Activated CD4-positive, alpha-beta T cell treated with anti-CD3 and anti-CD28 coated beads for 1 hour (primary cell): ENCODE measurements at regions not wholly inside any gene's neighbourhood (a gene's known extent, or its start where the extent isn't known, plus 50 kb on each side); places are given as distances from the start of the nearest gene placed in this dataset.

Experiments
- DNase-seq: peaks from one replicate; pipeline ENCODE4 v3.0.0-alpha.2; 2020

DNA sequence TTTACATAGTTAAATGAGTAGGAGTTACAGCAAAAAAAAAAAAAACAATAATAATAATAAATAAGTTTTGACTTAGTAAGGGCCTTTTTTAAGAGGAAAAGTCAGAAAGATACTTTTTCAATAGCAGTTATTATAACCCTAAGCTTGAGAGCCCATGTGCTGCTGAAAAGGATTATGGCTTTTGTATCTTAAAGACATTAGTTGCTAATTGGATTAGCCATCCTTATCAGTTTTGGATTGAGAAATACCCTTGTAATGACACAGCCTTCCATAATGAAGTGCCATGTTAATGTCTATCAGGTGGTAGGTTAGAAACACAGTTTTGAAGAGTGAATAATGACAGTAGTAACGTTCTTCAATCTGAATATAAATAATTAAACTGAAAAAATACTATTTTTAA is 554.0 kb downstream of the RIT2 start:
- DNase-seq: no peak

DNA sequence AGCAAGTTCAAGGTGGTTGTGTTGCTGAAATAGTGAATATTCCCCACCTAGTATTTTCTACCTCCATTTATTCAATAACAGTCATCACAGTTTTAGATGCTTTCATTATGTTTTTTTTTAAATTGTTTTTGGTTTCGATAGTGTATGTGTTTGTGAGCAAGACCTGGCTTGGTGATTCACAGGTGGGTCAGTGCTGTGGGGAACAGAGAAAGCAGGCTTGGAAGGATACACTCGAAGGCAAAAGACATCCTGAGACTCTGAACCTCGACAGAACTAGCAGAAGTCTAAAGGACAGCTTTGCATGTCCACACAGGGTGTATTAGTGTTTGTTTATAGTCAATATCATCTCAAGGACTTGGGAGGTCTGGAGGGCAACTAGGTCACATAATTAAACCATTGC is 551.5 kb downstream of the RIT2 start:
- DNase-seq: no peak

DNA sequence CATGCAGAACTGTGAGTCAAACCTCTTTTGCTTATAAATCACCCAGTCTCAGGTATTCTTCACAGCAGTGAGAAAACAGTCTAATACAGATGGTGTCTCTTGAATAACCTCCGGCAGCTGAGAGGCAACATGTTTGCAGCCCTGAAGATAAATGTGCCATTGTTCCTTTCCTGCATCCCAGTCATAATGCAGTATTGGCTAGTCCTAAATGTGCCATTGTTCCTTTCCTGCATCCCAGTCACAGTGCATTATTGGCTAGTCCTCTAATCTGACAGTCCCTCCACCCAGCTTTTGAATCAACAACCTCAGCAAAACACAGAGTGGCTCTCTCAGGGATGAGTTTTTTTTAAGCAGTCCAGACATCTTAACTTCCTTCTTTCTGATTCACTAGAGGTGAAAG is 550.7 kb downstream of the RIT2 start:
- no peak for DNase-seq

DNA sequence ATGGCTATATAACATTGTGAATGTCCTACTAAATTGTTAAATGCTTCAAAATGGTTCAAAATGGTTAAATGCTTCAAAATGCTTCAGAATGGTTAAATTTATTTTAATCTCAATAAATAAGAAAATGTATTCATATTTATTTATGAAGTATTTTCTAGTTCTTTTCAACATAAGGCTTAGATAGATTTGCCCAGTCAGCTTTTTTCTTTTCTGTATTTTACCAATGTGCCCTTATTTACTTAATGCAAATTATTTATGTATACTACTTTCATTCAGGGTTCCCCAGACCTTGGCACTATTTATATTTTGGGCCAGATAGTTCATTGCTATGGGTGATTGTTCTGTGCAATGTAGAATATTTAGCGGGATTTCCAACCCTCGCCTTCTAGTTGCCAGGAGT is 546.7 kb downstream of the RIT2 start:
- DNase-seq: no peak

DNA sequence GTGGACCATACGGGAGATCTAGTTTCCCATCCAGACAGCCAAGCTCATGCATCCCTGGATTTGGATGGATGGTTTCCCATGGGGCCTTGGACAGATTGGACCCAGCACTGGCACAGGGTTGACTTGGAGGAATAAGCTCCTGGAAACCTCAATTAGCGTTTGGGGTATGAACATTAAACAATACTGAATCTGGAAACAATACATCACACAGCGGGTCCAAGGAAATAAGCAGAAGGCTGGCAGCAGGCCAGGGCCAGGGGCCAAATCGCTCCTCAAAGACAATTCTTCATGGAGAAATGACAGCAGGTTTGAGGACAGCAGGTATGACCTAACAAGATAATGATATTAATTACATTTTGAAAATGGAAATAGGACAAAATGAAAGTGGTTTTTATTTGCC is 540.6 kb downstream of the RIT2 start:
- DNase-seq: no peak

DNA sequence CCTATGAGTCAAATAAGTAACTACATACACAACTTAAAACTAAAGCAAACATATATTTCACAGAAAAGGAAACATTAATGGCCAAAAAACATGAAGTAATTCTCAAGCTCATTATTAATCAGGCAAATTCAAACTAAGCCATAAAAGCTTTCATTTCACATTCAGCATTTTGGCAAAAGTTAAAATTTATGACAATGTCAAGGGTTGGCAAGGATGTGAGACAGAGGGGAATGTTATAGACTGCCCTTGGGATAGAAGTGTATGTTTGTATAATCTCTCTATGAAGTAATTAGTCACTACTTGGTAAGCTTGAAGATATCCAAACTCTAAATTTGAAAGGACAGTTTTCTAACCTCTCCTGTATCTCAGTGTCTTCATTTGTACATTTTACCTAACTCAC is 539.4 kb downstream of the RIT2 start:
- no peak for DNase-seq

DNA sequence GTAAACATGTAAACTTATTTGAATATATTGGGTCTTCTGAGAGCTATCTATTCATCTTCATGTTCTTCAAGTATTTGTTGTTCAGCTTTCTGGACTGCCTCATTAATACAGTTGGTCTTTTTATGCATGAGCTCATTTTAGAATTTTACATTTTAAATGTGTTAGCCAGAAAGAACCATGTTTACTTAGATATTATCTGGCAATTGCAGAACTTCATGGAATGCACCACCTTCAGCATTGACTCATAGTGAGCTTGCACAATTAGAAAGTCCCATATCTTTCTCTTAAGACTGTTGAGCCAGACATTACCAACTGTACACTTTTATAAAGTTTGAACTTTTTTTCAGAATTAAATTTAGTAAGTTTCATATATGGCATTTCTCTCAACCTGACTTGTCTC is 536.7 kb downstream of the RIT2 start:
- DNase-seq: no peak

DNA sequence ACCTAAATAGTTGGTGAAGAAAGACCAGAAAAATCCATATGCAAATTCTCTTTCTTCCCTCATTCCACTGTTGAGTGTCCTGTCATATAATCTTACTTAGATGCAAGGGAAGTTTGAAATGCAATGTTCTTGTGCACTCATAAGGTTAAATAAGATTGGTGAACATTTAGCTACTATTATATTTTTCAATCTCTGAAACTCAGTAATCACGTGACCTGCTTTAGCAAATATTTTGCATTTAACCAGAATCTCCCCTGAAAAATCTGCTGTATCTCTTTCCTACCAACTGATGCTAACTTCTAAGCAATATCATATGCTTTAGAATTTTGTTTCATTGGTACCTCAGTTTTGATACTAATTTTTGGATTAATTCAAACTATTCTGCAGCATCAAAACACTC is 533.2 kb downstream of the RIT2 start:
- no peak for DNase-seq

DNA sequence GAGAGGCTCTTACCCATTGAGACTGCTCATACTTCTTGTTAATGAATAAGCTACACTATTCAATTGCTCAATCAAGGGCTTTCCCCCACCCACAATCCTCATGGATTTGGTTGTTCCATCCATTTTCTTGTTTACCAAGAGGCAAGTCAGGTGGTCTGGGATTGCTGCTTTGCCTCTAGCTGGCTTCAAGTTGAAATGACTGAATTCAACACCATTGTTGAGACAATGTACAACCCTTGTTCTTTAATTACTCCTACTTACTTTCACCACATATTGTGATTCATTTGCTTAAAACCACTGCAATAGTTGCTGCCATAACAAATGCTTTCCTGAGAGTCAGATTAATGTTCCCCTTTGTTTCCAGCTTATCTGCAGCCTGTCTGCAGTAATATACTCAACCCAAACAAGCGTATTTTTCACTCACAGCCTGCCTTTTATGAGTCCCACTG is 532.2 kb downstream of the RIT2 start:
- no peak for DNase-seq

DNA sequence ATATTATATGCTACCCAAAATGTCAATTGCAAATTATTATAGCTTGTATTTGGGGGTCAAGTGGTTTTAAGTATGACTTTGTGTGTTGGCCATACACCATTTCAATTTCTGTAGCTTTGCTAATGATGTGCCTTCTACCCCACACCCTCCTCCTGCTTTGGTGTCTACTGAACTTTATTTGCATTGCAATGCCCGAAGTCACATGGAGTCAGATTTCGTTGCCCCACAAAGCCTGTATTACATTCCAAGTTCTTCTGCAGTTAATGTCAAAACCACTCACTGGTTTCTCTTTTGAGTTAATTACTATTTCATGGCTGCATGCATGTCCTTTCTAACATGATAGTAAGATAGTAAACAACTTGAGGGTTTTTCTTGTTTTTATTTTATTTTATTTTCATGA is 528.9 kb downstream of the RIT2 start:
- DNase-seq: no peak

DNA sequence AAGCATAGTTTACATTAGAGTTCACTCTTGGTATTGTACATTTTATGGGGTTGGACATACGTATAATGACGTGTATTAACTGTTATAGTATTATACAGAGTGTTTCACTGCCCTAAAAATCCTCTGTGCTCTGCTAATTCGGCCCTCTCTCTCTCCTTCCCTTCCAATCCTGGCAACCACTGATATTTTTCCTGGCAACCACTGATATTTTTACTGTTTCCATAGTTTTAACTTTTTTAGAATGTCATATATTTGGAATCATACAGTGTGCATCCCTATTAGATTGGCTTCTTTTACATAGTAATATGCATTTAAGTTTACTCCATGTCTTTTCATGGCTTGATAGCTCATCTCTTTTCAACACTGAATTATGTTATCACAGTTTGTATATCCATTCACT is 526.7 kb downstream of the RIT2 start:
- no peak for DNase-seq

DNA sequence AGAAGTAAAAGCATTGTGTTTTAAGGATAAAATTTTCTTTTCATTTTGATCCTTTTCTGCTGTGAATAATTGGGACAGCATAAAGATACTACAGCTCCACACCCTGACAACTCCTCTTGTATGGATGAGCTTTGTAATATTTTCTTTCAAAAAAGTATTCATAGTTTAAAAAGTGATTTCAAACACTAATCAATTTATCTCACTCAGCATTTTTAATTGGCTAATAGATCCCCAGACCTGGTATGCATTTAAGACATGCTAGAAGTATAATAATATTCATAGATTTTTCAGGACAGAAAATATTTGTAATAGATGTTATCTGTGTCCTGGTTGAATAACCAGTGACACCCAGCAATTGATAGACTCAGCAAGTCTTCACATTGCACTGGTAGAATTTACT is 510.7 kb downstream of the RIT2 start:
- DNase-seq: no peak

DNA sequence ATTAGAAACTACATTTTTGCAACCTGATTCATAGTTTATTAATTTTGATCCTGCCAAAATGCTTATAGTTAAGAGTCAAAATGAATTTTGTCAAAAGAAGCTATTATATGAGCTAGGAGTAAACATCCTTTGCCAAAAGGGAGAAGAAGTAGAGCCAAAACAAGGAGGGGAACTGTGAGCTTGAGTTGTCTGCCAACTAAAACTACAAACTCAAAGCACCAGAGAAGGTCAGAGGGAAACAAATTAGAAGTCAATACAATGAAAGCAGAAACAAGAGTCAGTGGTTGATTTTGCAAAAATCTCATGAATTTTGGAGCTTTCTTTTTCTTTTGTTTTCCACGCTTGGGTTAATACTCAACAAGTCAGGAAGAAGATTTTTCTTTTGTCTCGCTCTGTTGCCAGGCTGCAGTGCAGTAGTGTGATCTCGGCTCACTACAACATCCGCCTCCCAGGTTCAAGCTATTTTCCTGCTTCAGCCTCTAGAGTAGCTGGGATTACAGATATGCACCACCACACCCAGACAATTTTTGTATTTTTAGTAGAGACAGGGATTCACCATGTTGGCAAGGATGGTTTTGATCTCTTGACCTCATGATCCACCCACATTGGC is 508.5 kb downstream of the RIT2 start:
- no peak for DNase-seq

DNA sequence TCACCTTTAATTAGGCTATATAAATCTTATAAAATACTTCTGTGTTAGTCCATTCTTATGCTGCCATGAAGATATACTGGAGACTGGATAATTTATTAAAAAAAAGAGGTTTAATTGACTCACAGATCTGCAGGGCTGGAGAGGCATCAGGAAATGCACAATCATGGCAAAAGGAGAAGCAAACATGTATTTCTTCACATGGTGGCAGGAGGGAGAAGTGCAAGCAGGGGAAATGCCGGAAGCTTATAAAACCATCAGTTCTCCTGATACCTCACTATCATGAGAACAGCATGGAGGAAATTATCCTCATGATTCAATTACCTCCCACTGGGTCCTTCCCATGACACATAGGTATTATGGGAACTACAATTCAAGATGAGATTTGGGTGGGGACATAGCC is 504.4 kb downstream of the RIT2 start:
- DNase-seq: no peak

DNA sequence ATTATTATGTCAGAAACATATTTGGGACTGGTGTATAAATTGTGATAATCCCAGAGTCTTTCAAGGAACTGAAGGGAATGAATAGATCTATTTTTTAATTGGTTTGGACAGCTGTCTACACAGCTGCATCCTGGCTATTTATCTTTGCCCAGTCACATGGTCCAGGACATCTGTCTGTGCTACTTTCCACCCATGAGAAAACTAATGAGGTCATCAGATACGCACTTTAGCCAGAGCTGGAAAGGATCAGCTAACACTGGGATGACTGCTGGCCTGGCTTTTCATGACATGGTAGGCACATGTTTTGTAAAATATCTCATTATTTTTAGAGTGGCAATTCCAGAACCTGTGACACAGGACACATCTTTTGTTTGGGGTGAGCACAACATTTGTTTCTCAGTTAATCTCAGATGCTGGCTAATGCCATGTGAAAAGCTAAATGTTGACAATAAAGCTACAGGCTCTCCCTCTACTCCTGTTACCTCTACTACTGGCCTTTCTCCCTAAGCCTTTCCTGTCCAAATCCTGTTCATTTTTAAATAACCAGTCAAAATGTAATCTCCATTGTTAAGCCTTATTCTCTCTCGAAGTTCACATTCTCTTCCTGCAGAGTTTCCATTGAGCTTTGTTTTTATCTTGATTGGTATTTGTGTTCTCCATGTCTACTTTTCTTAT is 500.7 kb downstream of the RIT2 start:
- no peak for DNase-seq

DNA sequence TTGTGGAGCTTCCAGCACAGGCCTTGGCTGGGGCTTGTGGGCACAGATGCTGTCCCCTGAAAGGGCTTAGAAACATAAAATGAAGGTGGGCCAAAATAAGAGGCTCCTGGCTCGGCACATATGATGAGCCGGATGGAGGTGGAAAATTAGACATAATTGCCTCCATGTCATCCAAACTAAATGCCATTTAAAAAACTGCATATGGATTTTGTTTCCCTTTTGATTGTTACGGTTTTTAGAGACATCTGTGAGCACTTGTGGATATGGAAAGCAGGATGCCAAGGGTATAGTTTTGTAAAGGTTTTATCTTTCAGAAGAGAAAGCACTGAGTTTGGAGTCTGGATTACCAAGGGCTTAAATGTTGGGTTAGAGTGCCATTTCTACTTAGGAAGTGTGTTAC is 498.3 kb downstream of the RIT2 start:
- DNase-seq: no peak

DNA sequence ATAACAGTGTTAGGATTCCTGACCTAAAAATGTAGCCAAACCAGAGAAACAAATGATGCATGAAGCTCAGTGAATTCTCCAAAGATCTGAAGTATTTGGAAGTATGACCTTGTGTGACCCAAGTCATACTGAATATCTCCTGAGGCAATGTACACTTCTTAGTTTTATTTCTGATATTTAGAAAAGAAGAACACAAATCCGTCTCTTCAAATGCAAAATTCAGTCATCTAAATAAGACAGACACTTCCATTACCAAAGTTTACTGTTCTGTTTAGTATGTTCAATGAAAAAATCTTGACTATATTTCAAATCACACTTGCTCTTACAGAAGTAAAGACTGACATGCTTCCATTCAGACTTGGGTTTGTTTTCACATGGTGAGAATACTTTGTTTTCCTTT is 495.7 kb downstream of the RIT2 start:
- no peak for DNase-seq

DNA sequence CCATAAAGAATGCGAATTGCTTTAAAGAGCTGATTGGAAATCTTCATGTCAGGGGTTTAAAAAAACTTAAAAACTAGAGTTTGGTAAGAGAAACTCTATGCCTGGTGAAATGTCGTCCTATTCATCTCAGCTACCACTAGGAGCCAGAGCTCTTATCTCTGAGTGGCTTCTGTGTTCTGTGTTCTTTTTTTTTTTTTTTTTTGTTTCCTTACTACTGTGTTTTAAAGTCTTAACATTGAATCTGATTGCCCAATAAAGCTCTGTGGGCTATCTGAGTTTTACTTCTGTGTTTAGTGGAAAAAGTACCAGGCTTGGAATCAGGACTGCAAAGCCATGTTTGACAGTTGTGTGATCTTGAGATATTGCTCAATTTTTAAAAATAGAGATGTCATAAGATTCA is 494.8 kb downstream of the RIT2 start:
- no peak for DNase-seq

DNA sequence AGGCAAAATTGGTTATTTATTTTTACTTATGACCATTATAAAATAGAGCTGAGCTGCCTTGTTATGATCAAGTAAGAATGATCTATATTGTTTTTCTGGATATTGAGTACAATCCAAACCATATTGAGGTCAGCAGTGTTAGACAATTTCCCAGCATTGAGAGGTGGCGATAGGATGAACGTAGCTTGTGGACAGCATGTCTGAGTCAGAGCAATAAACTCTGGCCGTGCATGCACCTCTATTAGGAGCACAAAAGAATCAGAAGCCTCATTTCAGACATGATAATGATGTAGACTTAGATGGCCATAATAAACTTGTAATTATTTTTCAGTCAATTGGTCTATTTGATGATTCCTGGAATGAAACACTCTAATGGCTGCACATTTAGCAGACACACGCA is 491.6 kb downstream of the RIT2 start:
- DNase-seq: no peak

DNA sequence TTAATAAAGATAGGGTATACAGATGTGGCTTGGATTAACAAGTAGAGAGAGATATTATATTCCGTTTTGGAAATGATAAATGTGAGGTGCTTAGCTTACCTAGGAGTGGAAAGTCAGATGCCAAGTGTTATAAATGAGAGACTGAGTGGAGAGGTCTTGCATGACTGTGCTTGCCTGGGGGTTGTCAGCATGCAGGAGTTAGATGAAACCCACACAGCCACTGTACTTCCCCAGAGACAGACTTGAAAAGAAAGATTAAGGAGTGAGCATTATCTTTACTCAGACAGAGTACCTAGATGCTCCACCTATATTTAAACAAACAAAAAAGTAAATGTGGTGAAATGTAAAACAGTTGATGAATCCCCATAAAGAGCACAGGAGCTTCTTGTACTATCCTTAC is 482.7 kb downstream of the RIT2 start:
- DNase-seq: no peak

DNA sequence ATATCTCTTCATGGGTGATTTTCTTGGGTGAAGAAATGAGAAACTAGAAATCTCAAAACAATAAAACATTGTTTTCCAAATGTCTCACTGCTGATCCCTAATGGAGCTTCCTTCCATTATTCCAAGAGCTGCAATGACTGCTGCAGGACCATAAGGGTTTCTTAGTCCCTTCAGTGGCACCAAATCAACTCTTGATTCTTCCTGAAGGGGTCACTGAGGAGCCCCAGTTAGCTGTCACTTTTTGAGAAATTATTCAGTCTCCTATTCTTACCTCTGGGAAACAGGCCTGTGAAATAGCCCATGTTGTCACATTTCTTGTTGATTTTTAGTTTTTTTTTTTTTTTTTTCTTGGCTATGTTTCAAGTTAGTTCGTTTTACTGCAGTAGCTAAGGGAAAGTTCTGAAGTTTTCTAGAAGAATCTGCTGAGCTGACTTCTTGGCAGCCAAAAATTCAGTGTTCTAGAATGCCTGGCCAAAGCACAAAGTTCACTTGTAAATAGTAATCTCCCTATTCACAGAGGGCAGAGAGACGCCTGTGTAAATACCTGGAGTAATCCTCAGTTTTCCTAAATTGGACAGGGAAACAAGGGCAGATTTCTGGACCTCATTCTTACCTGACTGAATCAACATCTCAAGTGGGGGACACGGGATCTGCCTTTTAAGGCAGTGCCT is 480.0 kb downstream of the RIT2 start:
- no peak for DNase-seq

DNA sequence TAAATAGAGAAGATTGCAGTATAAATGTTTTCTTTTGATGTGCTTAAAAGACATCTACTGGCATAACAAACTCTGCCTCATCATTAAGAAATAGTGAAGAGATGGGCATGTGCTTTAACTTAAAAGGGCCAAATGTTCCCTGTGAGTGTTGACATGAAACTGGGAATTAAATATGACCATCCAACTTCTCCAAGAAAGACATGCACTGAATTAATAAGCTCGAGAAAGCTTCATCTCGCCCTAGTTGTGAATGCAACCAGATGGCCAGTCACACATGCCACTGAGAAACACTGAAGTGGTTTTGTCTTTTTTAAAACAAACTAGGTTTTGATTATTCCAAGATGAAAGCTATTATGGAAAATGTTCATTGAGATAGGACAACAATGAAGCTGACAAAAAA is 479.2 kb downstream of the RIT2 start:
- no peak for DNase-seq

DNA sequence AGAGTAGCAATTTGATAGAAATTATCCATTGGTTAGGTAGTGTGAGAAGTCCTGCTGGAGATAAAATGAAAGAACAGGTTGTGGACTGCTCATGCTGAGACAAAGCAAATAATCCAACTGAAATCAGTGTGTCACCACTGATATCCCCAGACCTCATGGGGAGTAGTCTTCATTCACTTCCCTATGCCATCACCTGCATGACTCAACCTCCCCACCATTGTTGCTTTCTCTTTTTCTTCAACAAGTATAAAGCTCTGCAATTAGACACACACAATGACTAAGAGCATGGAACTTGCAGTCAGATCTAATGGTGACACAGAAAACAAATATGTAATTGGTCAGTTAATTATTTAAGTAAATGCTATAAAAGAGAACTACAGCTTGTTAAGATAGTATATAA is 475.3 kb downstream of the RIT2 start:
- no peak for DNase-seq

DNA sequence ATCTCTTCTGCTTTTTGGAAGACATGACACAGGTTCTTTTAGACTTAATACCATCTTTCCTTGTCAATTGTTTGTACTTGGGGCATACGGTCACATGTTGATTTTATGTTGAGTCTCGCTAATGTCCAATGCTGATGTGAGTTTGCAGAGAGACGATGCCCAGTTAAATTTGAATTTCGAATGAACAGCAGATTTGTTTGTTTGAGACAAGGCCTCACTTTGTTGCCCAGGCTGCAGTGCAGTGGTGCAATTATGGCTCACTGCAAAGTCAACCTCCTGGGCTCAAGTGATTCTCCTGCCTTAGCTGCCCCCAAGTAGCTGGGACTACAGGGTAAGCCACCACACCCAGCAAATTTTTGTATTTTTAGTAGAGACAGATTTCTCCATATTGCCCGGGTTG is 473.5 kb downstream of the RIT2 start:
- DNase-seq: no peak

DNA sequence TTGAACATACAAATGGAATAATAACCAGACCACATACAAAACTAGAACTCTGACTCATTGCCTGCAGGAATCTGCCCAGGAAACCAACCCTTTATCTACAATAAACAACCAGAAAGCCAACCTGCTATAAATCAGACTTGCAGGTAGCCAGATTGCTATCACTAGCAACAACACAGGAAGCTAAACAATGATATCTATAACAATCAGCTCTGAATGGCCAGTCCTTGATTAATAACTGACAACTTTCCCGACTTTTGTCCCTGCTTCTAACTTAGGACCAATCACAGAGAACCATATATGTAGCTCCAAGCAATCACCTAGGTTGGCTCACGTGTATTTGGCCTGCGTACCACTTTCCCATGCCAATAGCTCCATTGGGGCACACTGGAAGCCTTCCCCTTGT is 470.8 kb downstream of the RIT2 start:
- DNase-seq: no peak
